Activated CD4-positive, alpha-beta memory T cell treated with anti-CD3 and anti-CD28 coated beads for 36 hours (primary cell): ENCODE measurements at regions not wholly inside any gene's neighbourhood (a gene's known extent, or its start where the extent isn't known, plus 50 kb on each side); places are given as distances from the start of the nearest gene placed in this dataset.

Source experiments
- CTCF ChIA-PET: fragments of 350-600 bp; sonication (Branson Sonifier 250); formaldehyde crosslinking; loops from one replicate; lab custom pipeline; 2021; ENCODE audit warnings: antibody characterized with exemption, inconsistent platforms; lab: Charles Lee
- POLR2A ChIA-PET: fragments of 350-600 bp; sonication (Branson Sonifier 250); formaldehyde crosslinking; loops from one replicate; lab custom pipeline; 2021; ENCODE audit warnings: antibody characterized with exemption; lab: Charles Lee
- DNase-seq: peaks from one replicate; pipeline ENCODE4 v3.0.0-alpha.2; 2020
- H3K27ac Mint-ChIP-seq: one replicate; pipeline ENCODE4 v1.8.0; 2021; ENCODE audit warnings: mixed read lengths
- H3K27me3 Mint-ChIP-seq: one replicate; pipeline ENCODE4 v1.8.0; 2021; ENCODE audit warnings: mixed read lengths
- H3K36me3 Mint-ChIP-seq: one replicate; pipeline ENCODE4 v1.8.0; 2021; ENCODE audit warnings: mixed read lengths
- H3K4me1 Mint-ChIP-seq: one replicate; pipeline ENCODE4 v1.8.0; 2021; ENCODE audit warnings: low read depth, mixed read lengths
- H3K4me3 Mint-ChIP-seq: one replicate; pipeline ENCODE4 v1.8.0; 2021; ENCODE audit warnings: mild to moderate bottlenecking, mixed read lengths
- H3K9me3 Mint-ChIP-seq: one replicate; pipeline ENCODE4 v1.8.0; 2021; ENCODE audit warnings: mixed read lengths
- intact Hi-C: fragments of 100-400 bp; cut with micrococcal nuclease; formaldehyde crosslinking; loops from one replicate; pipeline ENCODE4 v1.15.1; 2023

- Mint-ChIP-seq H3K27ac (no peak overlapping the region), H3K4me1 (no peaks in the 10 kb centered on the region), H3K9me3 (no peaks in the 10 kb centered on the region), H3K27me3 (no peaks in the 10 kb centered on the region), H3K4me3 (no peak overlapping the region), H3K36me3 (no peaks in the 10 kb centered on the region)
- ChIA-PET CTCF (interaction anchor here (0.6 to 5.3 kb wide), 74 partner anchors 9 to 1206 kb away, joined by 3 to 212 read pairs (median 4); no protein-coding TSS in a partner anchor), POLR2A (no interaction called here)
- peak; percentile 93 for DNase-seq
- intact Hi-C loops = loop anchor here (1.0 to 10.0 kb wide), 8 partner anchors 58 to 639 kb away; partner anchors contain the start of genes SCAF8 and TFB1M
These were observed 57.6 kb upstream of the SCAF8 start for GRCh38 chr6:154675602-154676088.

GRCh38 chr6:154682633-154683125, 50.5 kb upstream of the SCAF8 start:
- ChIA-PET POLR2A (no interaction called here), CTCF (interaction anchor here (1.2 kb wide), 1 partner anchor 10 kb away, joined by 3 read pairs; no protein-coding TSS in a partner anchor)
- Mint-ChIP-seq H3K4me1 (peaks cover 11% of the 10 kb centered on the region), H3K36me3 (no peaks in the 10 kb centered on the region), H3K27ac (no peak overlapping the region), H3K27me3 (peaks cover 3% of the 10 kb centered on the region), H3K4me3 (no peak overlapping the region), H3K9me3 (no peaks in the 10 kb centered on the region)
- no peak for DNase-seq
- intact Hi-C loops = no loop called here
